ENCODE measurements at regions not wholly inside any gene's neighbourhood (a gene's known extent, or its start where the extent isn't known, plus 50 kb on each side); places are given as distances from the start of the nearest gene placed in this dataset.
"Not testable (repeated sequence)": the region's sequence is repeated elsewhere in the genome, so short reads cannot be mapped to it uniquely, and the experiment has no call there.

DNA sequence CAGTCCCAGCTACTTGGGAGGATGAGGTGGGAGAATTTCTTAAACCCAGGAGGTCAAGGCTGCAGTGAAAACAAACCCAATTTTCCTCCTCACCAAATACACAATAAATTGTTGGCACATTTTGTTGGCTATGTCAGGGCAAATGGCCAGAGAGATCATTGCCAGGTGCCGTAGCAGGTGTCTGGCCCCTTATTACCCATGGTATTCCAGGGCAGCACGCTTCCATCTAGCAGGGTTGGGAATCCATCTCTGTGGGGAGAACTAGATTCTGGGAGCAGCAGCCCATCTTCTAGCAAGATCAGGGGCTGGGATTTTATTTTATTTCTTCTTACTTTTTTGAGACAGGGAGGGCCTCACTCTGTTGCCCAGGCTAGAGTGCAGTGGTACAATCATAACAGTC is 266.1 kb upstream of the TBL1XR1 start:
- TF ChIP-seq, protein P1, sequence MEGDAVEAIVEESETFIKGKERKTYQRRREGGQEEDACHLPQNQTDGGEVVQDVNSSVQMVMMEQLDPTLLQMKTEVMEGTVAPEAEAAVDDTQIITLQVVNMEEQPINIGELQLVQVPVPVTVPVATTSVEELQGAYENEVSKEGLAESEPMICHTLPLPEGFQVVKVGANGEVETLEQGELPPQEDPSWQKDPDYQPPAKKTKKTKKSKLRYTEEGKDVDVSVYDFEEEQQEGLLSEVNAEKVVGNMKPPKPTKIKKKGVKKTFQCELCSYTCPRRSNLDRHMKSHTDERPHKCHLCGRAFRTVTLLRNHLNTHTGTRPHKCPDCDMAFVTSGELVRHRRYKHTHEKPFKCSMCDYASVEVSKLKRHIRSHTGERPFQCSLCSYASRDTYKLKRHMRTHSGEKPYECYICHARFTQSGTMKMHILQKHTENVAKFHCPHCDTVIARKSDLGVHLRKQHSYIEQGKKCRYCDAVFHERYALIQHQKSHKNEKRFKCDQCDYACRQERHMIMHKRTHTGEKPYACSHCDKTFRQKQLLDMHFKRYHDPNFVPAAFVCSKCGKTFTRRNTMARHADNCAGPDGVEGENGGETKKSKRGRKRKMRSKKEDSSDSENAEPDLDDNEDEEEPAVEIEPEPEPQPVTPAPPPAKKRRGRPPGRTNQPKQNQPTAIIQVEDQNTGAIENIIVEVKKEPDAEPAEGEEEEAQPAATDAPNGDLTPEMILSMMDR (IDR thresholded peaks at IDR 0.05), result not testable (repeated sequence)
- TF ChIP-seq POLR2A (IDR thresholded peaks at IDR 0.05), result not testable (repeated sequence)
